ENCODE measurements at regions not wholly inside any gene's neighbourhood (a gene's known extent, or its start where the extent isn't known, plus 50 kb on each side); places are given as distances from the start of the nearest gene placed in this dataset.
"Not testable (repeated sequence)": the region's sequence is repeated elsewhere in the genome, so short reads cannot be mapped to it uniquely, and the experiment has no call there.

GRCh38 chr11:71638801-71639519 is 56.3 kb upstream of the KRTAP5-11 start:
- Mint-ChIP-seq H3K27me3 (ENCODE audit: low read depth) (peaks cover 37% of the 10 kb centered on the region), H3K4me3 (ENCODE audit: unreplicated experiment) (peak overlapping the region; percentile 31)
- H3K36me3 Mint-ChIP-seq (ENCODE audit: low read depth); H3K27ac Mint-ChIP-seq (ENCODE audit: unreplicated experiment); H3K9me3 Mint-ChIP-seq (ENCODE audit: low read depth); H3K4me1 Mint-ChIP-seq (ENCODE audit: low read depth); DNase-seq (ENCODE audit: low spot score): not testable (repeated sequence)
- TF ChIP-seq, protein P1, sequence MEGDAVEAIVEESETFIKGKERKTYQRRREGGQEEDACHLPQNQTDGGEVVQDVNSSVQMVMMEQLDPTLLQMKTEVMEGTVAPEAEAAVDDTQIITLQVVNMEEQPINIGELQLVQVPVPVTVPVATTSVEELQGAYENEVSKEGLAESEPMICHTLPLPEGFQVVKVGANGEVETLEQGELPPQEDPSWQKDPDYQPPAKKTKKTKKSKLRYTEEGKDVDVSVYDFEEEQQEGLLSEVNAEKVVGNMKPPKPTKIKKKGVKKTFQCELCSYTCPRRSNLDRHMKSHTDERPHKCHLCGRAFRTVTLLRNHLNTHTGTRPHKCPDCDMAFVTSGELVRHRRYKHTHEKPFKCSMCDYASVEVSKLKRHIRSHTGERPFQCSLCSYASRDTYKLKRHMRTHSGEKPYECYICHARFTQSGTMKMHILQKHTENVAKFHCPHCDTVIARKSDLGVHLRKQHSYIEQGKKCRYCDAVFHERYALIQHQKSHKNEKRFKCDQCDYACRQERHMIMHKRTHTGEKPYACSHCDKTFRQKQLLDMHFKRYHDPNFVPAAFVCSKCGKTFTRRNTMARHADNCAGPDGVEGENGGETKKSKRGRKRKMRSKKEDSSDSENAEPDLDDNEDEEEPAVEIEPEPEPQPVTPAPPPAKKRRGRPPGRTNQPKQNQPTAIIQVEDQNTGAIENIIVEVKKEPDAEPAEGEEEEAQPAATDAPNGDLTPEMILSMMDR (IDR thresholded peaks at IDR 0.05): peak; percentile 80

GRCh38 chr11:71639520-71639849 is 56.8 kb upstream of the KRTAP5-11 start:
- TF ChIP-seq, protein P1 (IDR thresholded peaks at IDR 0.05): peak; percentile 44
- H3K4me1 Mint-ChIP-seq (ENCODE audit: low read depth); H3K36me3 Mint-ChIP-seq (ENCODE audit: low read depth); H3K9me3 Mint-ChIP-seq (ENCODE audit: low read depth); H3K27ac Mint-ChIP-seq (ENCODE audit: unreplicated experiment); DNase-seq (ENCODE audit: low spot score): not testable (repeated sequence)
- Mint-ChIP-seq H3K4me3 (ENCODE audit: unreplicated experiment) (peak overlapping the region; percentile 31), H3K27me3 (ENCODE audit: low read depth) (peaks cover 37% of the 10 kb centered on the region)

GRCh38 chr11:71639916-71640315 is 57.2 kb upstream of the KRTAP5-11 start:
- peaks cover 39% of the 10 kb centered on the region for H3K27me3 Mint-ChIP-seq (ENCODE audit: low read depth)
- H3K4me3 Mint-ChIP-seq (ENCODE audit: unreplicated experiment); DNase-seq (ENCODE audit: low spot score); H3K27ac Mint-ChIP-seq (ENCODE audit: unreplicated experiment); H3K36me3 Mint-ChIP-seq (ENCODE audit: low read depth); H3K4me1 Mint-ChIP-seq (ENCODE audit: low read depth); H3K9me3 Mint-ChIP-seq (ENCODE audit: low read depth): not testable (repeated sequence)

DNA sequence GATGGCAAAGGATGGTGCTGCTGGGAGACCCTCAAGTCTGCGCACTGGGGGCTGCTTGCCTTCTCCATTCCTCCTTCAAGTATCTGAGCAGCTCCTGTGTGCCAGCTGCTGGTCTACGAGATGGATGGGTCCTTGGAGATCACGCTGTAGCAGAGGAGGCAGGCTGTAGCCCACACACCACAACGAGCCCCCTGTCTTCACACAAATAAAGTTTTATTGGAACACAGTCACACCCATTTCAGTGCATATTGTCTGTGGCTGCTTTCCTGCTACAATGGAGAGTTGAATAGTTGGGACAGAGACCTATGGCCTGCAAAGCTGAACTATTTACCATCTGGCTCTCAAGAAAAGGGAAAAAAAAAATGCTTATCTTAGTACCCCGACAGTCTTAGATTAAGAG is 64.4 kb upstream of the KRTAP5-11 start:
- H3K27ac Mint-ChIP-seq (ENCODE audit: unreplicated experiment); H3K4me3 Mint-ChIP-seq (ENCODE audit: unreplicated experiment); H3K9me3 Mint-ChIP-seq (ENCODE audit: low read depth); H3K4me1 Mint-ChIP-seq (ENCODE audit: low read depth); DNase-seq (ENCODE audit: low spot score); H3K36me3 Mint-ChIP-seq (ENCODE audit: low read depth): not testable (repeated sequence)
- peaks cover 18% of the 10 kb centered on the region for H3K27me3 Mint-ChIP-seq (ENCODE audit: low read depth)

- peaks cover 19% of the 10 kb centered on the region for H3K27me3 Mint-ChIP-seq (ENCODE audit: low read depth)
- H3K9me3 Mint-ChIP-seq (ENCODE audit: low read depth); H3K36me3 Mint-ChIP-seq (ENCODE audit: low read depth); H3K27ac Mint-ChIP-seq (ENCODE audit: unreplicated experiment); H3K4me3 Mint-ChIP-seq (ENCODE audit: unreplicated experiment); H3K4me1 Mint-ChIP-seq (ENCODE audit: low read depth); DNase-seq (ENCODE audit: low spot score): not testable (repeated sequence)
These were observed 70.3 kb upstream of the KRTAP5-11 start for GRCh38 chr11:71652998-71653397.

GRCh38 chr11:71654423-71654822 is 71.7 kb upstream of the KRTAP5-11 start:
- peaks cover 16% of the 10 kb centered on the region for H3K27me3 Mint-ChIP-seq (ENCODE audit: low read depth)
- not testable (repeated sequence) for H3K36me3 Mint-ChIP-seq (ENCODE audit: low read depth); H3K4me1 Mint-ChIP-seq (ENCODE audit: low read depth); DNase-seq (ENCODE audit: low spot score); H3K9me3 Mint-ChIP-seq (ENCODE audit: low read depth); H3K27ac Mint-ChIP-seq (ENCODE audit: unreplicated experiment); H3K4me3 Mint-ChIP-seq (ENCODE audit: unreplicated experiment)

GRCh38 chr11:71655041-71655440 is 72.4 kb upstream of the KRTAP5-11 start:
- not testable (repeated sequence) for H3K36me3 Mint-ChIP-seq (ENCODE audit: low read depth); H3K27ac Mint-ChIP-seq (ENCODE audit: unreplicated experiment); H3K4me3 Mint-ChIP-seq (ENCODE audit: unreplicated experiment); H3K4me1 Mint-ChIP-seq (ENCODE audit: low read depth); H3K9me3 Mint-ChIP-seq (ENCODE audit: low read depth); DNase-seq (ENCODE audit: low spot score)
- H3K27me3 Mint-ChIP-seq (ENCODE audit: low read depth): peaks cover 14% of the 10 kb centered on the region

DNA sequence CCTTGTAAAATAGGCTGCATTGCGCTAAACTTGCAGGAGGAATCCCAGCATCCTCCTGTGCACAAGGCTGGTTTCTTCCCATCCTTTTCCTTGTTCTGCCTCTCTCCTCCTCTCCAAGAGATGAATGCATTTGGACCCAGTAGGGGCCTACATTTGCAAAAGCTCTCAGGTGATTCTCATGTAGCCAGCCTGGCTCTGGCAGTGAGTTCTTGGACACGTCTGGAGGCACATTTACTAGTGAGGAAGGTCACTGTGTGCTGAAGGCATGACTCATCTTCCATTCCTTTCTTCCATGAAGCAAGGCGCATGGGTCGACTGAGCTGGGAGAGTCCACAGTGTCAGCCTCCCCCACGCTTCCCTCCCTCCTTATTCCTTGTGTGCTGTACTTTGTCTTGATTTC is 73.8 kb upstream of the KRTAP5-11 start:
- H3K36me3 Mint-ChIP-seq (ENCODE audit: low read depth); DNase-seq (ENCODE audit: low spot score); H3K4me3 Mint-ChIP-seq (ENCODE audit: unreplicated experiment); H3K27ac Mint-ChIP-seq (ENCODE audit: unreplicated experiment); H3K9me3 Mint-ChIP-seq (ENCODE audit: low read depth); H3K27me3 Mint-ChIP-seq (ENCODE audit: low read depth); H3K4me1 Mint-ChIP-seq (ENCODE audit: low read depth): not testable (repeated sequence)

GRCh38 chr11:71664941-71665340 is 82.3 kb upstream of the KRTAP5-11 start:
- H3K9me3 Mint-ChIP-seq (ENCODE audit: low read depth); H3K27ac Mint-ChIP-seq (ENCODE audit: unreplicated experiment); H3K27me3 Mint-ChIP-seq (ENCODE audit: low read depth); H3K4me3 Mint-ChIP-seq (ENCODE audit: unreplicated experiment); H3K4me1 Mint-ChIP-seq (ENCODE audit: low read depth); DNase-seq (ENCODE audit: low spot score); H3K36me3 Mint-ChIP-seq (ENCODE audit: low read depth): not testable (repeated sequence)

- H3K9me3 Mint-ChIP-seq (ENCODE audit: low read depth); DNase-seq (ENCODE audit: low spot score); H3K27ac Mint-ChIP-seq (ENCODE audit: unreplicated experiment); H3K4me1 Mint-ChIP-seq (ENCODE audit: low read depth); H3K27me3 Mint-ChIP-seq (ENCODE audit: low read depth); H3K36me3 Mint-ChIP-seq (ENCODE audit: low read depth); H3K4me3 Mint-ChIP-seq (ENCODE audit: unreplicated experiment): not testable (repeated sequence)
These were observed 115.4 kb upstream of the KRTAP5-11 start for GRCh38 chr11:71698110-71698509.
